ENCODE measurements at regions not wholly inside any gene's neighbourhood (a gene's known extent, or its start where the extent isn't known, plus 50 kb on each side); places are given as distances from the start of the nearest gene placed in this dataset.

DNA sequence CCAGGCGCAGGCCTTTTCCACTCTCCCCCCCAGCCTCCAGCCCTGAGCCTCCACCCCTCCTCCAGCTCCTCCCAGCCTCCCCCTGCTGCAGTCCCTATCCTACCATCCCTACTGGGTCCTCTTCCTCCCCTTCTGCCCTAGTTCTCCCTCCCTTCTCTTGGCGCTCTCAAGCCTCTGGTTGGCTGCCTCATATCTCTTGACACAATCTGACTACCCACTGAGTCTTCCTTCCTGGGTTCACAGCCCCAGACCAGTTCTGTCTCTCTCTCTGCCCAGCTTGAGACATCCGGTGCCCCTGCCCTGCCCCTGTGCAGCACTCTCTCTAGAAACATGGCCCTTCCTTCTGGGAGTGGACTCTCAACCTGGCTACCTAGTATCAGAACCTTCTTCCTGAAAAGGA is 76.2 kb downstream of the TSPAN17 start:
- no peaks in the 10 kb centered on the region for H3K9me3 Mint-ChIP-seq
- no peaks in the 10 kb centered on the region for H3K36me3 Mint-ChIP-seq
- Histone ChIP-seq H3K36me3 (ENCODE audit: insufficient read depth, low read length) (no peaks in the 10 kb centered on the region), H3K4me3 (ENCODE audit: low read length) (no peak overlapping the region), H3K4me1 (ENCODE audit: insufficient read depth, low read length) (peaks cover 19% of the 10 kb centered on the region), H3K27me3 (ENCODE audit: insufficient read depth, low read length, poor library complexity, severe bottlenecking) (no peaks in the 10 kb centered on the region), H3K27ac (ENCODE audit: low read depth, low read length) (no peak overlapping the region), H3K9me3 (ENCODE audit: low read length) (no peaks in the 10 kb centered on the region)
- peaks cover 12 to 58% of the 10 kb centered on the region in 2 donors for H3K27me3 Mint-ChIP-seq
- ChIA-PET CTCF (interaction anchor here (1.2 kb wide), 1 partner anchor 65 kb away, joined by 3 read pairs; no protein-coding TSS in a partner anchor), POLR2A (no interaction called here)
- peak overlapping the region in 5 of 7 donors; percentile 37 to 74 (median 63) for H3K4me3 Mint-ChIP-seq
- H3K27ac Mint-ChIP-seq: peak overlapping the region in 4 of 8 donors; percentile 11 to 86 (median 22)
- peak in 2 of 5 donors; percentile 14 to 18 for DNase-seq
- H3K4me1 Mint-ChIP-seq: peaks cover 29 to 39% (median 32%) of the 10 kb centered on the region in 3 donors

DNA sequence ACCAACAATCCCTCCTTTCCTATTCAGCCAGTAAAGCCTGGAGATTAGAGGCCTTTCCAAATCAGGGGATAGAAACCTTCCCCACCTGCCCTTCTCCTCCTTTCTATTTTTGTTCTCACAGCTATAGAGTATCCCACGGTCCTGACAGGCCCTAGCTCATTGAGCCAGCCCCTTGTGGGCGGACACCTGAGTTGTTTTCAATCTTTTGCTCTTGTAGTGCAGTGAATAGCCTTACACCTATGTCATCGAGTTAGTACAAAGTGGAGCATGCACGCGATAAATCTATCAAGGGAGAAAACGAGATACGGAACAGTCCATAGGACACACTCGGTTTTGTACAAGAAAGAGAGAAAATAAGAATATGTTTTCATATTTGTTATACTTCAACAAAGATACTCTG is 77.2 kb downstream of the TSPAN17 start:
- Mint-ChIP-seq H3K4me1 (peaks cover 29 to 39% (median 32%) of the 10 kb centered on the region in 3 donors), H3K36me3 (no peaks in the 10 kb centered on the region), H3K9me3 (no peaks in the 10 kb centered on the region), H3K27me3 (peaks cover 6 to 53% of the 10 kb centered on the region in 2 donors), H3K27ac (peak overlapping the region in 1 of 8 donors; percentile 47), H3K4me3 (peak overlapping the region in 2 of 7 donors; percentile 60 to 78)
- no peak overlapping the region for H3K4me3 ChIP-seq (ENCODE audit: low read length)
- no peak for DNase-seq
- ChIA-PET POLR2A (no interaction called here), CTCF (interaction anchor here (0.9 kb wide), 1 partner anchor 64 kb away, joined by 3 read pairs; no protein-coding TSS in a partner anchor)
- H3K9me3 ChIP-seq (ENCODE audit: low read length): no peaks in the 10 kb centered on the region
- H3K27ac ChIP-seq (ENCODE audit: low read depth, low read length): no peak overlapping the region
- no peaks in the 10 kb centered on the region for H3K36me3 ChIP-seq (ENCODE audit: insufficient read depth, low read length)
- H3K27me3 ChIP-seq (ENCODE audit: insufficient read depth, low read length, poor library complexity, severe bottlenecking): no peaks in the 10 kb centered on the region
- H3K4me1 ChIP-seq (ENCODE audit: insufficient read depth, low read length): peaks cover 19% of the 10 kb centered on the region

DNA sequence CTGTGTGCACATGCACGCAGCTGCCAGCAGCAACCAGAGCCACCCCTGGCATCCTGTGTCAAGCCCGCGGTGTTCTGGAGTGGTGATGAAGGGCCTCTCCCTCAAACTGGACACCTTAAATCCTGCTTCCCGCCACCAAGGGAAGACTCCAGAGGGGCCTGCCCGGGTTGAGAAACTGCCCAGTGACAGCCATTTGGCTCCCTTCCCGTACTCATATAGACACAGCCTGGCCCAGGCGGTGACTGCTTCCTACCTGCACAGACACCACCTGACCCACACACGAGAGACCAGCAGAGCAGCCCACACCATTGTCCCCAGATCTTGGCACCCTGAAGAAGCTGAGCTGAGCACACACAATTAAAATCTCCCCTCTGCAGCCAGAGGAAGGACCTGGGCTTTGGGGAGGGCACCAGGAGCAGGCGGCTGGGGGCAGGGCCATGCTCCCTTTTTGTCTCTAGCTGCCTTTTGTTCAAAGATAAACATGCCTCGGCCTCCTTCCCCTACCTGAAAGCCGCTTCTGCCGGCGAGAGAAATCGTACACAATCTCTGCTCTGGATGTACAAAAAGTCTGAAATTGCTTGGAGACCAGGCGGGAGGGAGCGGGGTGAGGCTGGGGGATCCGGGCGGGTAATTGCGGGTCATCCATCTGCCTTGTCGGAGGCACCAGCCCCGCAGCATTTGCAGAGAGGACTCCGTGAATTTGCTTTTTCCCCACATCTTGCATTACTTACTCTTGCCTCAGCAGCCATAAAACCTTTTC is 78.4 kb downstream of the TSPAN17 start:
- Mint-ChIP-seq H3K27ac (peak overlapping the region in 2 of 8 donors; percentile 64 to 84), H3K4me1 (peaks cover 29 to 39% (median 32%) of the 10 kb centered on the region in 3 donors), H3K4me3 (peak overlapping the region in 4 of 7 donors; percentile 1 to 69 (median 40)), H3K9me3 (no peaks in the 10 kb centered on the region), H3K36me3 (no peaks in the 10 kb centered on the region), H3K27me3 (peaks cover 7 to 56% of the 10 kb centered on the region in 2 donors)
- no peaks in the 10 kb centered on the region for H3K27me3 ChIP-seq (ENCODE audit: insufficient read depth, low read length, poor library complexity, severe bottlenecking)
- no peaks in the 10 kb centered on the region for H3K36me3 ChIP-seq (ENCODE audit: insufficient read depth, low read length)
- ChIA-PET CTCF (no interaction called here), POLR2A (interaction anchor here (0.7 kb wide), 1 partner anchor 174 kb away, joined by 5 read pairs; no protein-coding TSS in a partner anchor)
- H3K4me1 ChIP-seq (ENCODE audit: insufficient read depth, low read length): peaks cover 19% of the 10 kb centered on the region
- H3K4me3 ChIP-seq (ENCODE audit: low read length): no peak overlapping the region
- no peak overlapping the region for H3K27ac ChIP-seq (ENCODE audit: low read depth, low read length)
- no peaks in the 10 kb centered on the region for H3K9me3 ChIP-seq (ENCODE audit: low read length)
- DNase-seq: no peak

DNA sequence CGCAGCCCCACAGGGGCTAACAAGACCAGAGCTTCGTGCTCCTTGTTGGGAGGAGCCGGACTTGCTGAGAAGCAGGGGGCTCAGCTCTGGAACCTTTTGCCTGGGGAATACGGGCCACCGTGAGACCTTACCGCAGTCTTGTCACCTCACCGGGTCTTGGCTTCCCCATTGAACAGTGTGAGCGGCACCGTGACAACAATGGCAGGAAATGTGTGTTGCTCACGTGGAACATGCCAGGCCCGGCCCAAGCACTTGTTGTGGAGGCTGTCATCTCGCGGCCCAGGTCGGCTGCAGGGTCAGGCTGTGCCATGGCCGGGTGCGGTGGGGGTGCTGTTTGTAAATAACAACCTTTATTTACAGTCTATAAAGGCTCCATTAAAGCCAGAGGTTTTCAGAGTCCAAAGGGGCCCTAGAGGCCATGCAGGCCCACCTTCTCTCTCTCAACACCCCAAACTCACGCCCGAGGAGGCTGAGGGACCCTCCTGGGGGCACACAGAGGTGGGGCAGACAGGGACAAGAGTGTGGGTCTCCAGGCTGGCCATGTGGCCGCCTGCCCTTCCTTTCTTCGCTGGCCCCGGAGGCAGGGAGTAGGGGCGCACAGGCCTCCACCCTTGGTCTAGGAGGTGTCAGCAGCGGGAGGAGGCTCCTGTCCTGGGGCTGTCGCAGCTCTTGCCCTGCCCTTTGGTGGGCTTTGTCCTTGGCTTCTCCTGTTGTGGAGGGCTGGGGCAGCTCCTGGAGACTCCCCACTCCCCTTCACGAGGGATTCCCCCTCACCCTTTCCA is 79.7 kb downstream of the TSPAN17 start:
- Mint-ChIP-seq H3K36me3 (no peaks in the 10 kb centered on the region), H3K9me3 (no peaks in the 10 kb centered on the region), H3K27me3 (peaks cover 10 to 57% of the 10 kb centered on the region in 2 donors), H3K4me3 (no peak overlapping the region), H3K27ac (peak overlapping the region in 2 of 8 donors; percentile 22 to 54), H3K4me1 (peaks cover 29 to 36% (median 32%) of the 10 kb centered on the region in 3 donors)
- H3K4me1 ChIP-seq (ENCODE audit: insufficient read depth, low read length): peaks cover 19% of the 10 kb centered on the region
- H3K27me3 ChIP-seq (ENCODE audit: insufficient read depth, low read length, poor library complexity, severe bottlenecking): no peaks in the 10 kb centered on the region
- ChIA-PET CTCF (no interaction called here), POLR2A (no interaction called here)
- DNase-seq: no peak
- H3K4me3 ChIP-seq (ENCODE audit: low read length): no peak overlapping the region
- no peaks in the 10 kb centered on the region for H3K36me3 ChIP-seq (ENCODE audit: insufficient read depth, low read length)
- no peaks in the 10 kb centered on the region for H3K9me3 ChIP-seq (ENCODE audit: low read length)
- H3K27ac ChIP-seq (ENCODE audit: low read depth, low read length): no peak overlapping the region

DNA sequence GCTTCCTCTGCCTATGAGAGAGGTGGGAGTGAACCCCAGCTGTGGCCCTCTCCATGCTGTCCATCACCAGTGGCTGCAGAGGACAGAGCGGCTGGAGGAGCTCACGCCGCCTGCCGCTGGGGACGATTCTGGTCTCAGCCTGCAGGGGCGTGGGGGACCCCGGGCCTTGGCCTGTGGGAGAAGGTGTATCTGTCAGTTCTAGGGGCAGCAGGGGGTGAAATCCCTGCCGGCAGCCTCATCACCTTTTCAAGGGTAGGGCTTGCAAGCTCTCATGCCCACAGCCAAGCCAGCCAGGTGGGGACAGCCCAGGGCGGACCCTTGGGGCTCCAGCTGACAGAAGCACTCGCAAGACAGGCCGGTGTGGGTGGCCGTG is 80.2 kb downstream of the TSPAN17 start:
- H3K27me3 ChIP-seq (ENCODE audit: insufficient read depth, low read length, poor library complexity, severe bottlenecking): no peaks in the 10 kb centered on the region
- peaks cover 12 to 56% of the 10 kb centered on the region in 2 donors for H3K27me3 Mint-ChIP-seq
- no peaks in the 10 kb centered on the region for H3K36me3 Mint-ChIP-seq
- no peaks in the 10 kb centered on the region for H3K9me3 Mint-ChIP-seq
- no peak overlapping the region for H3K27ac Mint-ChIP-seq
- H3K4me3 Mint-ChIP-seq: no peak overlapping the region
- H3K36me3 ChIP-seq (ENCODE audit: insufficient read depth, low read length): no peaks in the 10 kb centered on the region
- no peak for DNase-seq
- H3K4me1 Mint-ChIP-seq: peaks cover 27 to 33% (median 31%) of the 10 kb centered on the region in 3 donors
- no peaks in the 10 kb centered on the region for H3K9me3 ChIP-seq (ENCODE audit: low read length)
- no peak overlapping the region for H3K4me3 ChIP-seq (ENCODE audit: low read length)
- no peak overlapping the region for H3K27ac ChIP-seq (ENCODE audit: low read depth, low read length)
- CTCF ChIA-PET: no interaction called here
- peaks cover 13% of the 10 kb centered on the region for H3K4me1 ChIP-seq (ENCODE audit: insufficient read depth, low read length)
- POLR2A ChIA-PET: no interaction called here

DNA sequence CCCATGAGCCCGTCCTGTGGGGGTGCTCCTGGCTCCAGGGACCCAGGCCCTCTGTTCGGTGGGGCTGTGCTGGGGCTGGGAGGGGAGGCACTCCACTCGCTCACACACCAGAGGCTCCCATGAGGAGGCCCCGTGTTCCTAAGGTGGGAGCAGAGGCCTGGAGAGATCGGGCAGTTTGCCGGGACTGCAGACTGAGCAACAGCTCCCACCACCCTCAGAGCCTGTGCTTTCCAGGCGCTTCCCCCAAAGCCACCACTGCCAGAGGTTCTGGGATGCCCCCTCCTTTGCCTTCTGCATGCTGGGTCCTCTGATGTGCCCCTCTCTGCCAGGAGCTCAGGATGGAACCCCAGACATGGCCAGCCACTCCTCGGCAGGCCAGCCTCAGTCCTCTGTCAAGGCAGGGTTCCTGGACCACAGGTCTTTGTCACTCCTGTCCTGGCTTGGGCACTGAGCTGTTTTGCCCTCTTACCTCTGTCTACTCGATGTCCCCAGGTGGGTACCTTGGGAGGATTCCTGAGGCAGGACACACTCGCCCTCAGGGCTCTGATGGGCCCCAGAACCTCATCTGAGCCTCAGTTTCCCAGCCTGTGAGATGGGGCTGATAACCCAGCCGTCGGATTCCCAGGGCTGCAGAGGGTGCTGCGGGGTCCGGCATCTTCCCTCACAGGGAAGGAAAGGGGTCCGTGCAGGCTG is 80.8 kb downstream of the TSPAN17 start:
- no peak overlapping the region for H3K27ac Mint-ChIP-seq
- Histone ChIP-seq H3K27ac (ENCODE audit: low read depth, low read length) (no peak overlapping the region), H3K4me1 (ENCODE audit: insufficient read depth, low read length) (peaks cover 7% of the 10 kb centered on the region), H3K36me3 (ENCODE audit: insufficient read depth, low read length) (no peaks in the 10 kb centered on the region), H3K4me3 (ENCODE audit: low read length) (no peak overlapping the region), H3K27me3 (ENCODE audit: insufficient read depth, low read length, poor library complexity, severe bottlenecking) (no peaks in the 10 kb centered on the region), H3K9me3 (ENCODE audit: low read length) (no peaks in the 10 kb centered on the region)
- no peak for DNase-seq
- peaks cover 15 to 58% of the 10 kb centered on the region in 2 donors for H3K27me3 Mint-ChIP-seq
- peaks cover 23 to 29% (median 27%) of the 10 kb centered on the region in 3 donors for H3K4me1 Mint-ChIP-seq
- H3K4me3 Mint-ChIP-seq: no peak overlapping the region
- H3K36me3 Mint-ChIP-seq: no peaks in the 10 kb centered on the region
- ChIA-PET CTCF (no interaction called here), POLR2A (no interaction called here)
- H3K9me3 Mint-ChIP-seq: no peaks in the 10 kb centered on the region

DNA sequence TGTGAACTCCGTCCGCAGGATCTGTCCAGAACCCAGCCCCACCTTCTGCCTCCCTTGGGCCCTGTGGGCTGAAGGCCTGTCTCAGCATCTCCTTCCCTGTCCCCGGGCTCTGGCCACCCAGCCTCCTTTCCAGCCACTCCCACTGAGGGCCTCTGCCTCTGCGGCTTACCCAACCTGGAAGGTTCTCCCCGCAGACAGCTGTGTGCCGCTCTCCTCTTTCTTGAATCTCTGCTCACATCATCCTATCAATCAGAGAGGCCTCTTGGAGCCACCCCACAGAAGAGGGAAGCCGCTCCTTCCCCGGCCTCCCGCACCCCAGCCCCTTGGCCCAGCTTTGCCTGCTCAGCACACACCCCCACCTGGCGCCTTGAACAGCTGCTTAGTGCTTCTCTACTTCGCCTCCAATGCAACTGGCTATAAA is 81.5 kb upstream of the UNC5A start:
- H3K27me3 Mint-ChIP-seq: peaks cover 19 to 57% of the 10 kb centered on the region in 2 donors
- H3K27me3 ChIP-seq (ENCODE audit: insufficient read depth, low read length, poor library complexity, severe bottlenecking): no peaks in the 10 kb centered on the region

More for the DNA sequence above, 81.5 kb upstream of the UNC5A start:
- no peaks in the 10 kb centered on the region for H3K36me3 ChIP-seq (ENCODE audit: insufficient read depth, low read length)
- Mint-ChIP-seq H3K9me3 (no peaks in the 10 kb centered on the region), H3K36me3 (no peaks in the 10 kb centered on the region), H3K4me3 (no peak overlapping the region), H3K4me1 (peaks cover 16 to 23% (median 20%) of the 10 kb centered on the region in 3 donors), H3K27ac (peak overlapping the region in 1 of 8 donors; percentile 47)
- no peak overlapping the region for H3K27ac ChIP-seq (ENCODE audit: low read depth, low read length)
- peaks cover under 1% of the 10 kb centered on the region for H3K4me1 ChIP-seq (ENCODE audit: insufficient read depth, low read length)
- ChIA-PET POLR2A (no interaction called here), CTCF (no interaction called here)
- no peak for DNase-seq
- H3K9me3 ChIP-seq (ENCODE audit: low read length): no peaks in the 10 kb centered on the region
- no peak overlapping the region for H3K4me3 ChIP-seq (ENCODE audit: low read length)

All from CD8-positive, alpha-beta memory T cell (primary cell).